ENCODE measurements at regions not wholly inside any gene's neighbourhood (a gene's known extent, or its start where the extent isn't known, plus 50 kb on each side); places are given as distances from the start of the nearest gene placed in this dataset.

- ChIA-PET CTCF (interaction anchor here (0.6 kb wide), 1 partner anchor 978 kb away, joined by 3 read pairs; no protein-coding TSS in a partner anchor), POLR2A (no interaction called here)
- BruUV-seq (replicated peaks), result no TSS peak
- H3K27me3 ChIP-seq (ENCODE audit: control insufficient read depth, insufficient read depth, low read length), result no peaks in the 10 kb centered on the region
- H3K4me1 ChIP-seq (ENCODE audit: control insufficient read depth, insufficient read depth, low read length), result no peaks in the 10 kb centered on the region
- in situ Hi-C loops (cut with HindIII; ENCODE audit: low pct_unique_long_range_greater_than_20kb, low sequenced_read_pairs), result no loop called here
- H3K27ac ChIP-seq (ENCODE audit: low read length), result no peak overlapping the region
- ATAC-seq (no peak), DNase-seq (ENCODE audit: low read depth, low spot score) (no peak)
- no peaks in the 10 kb centered on the region for H3K9me3 ChIP-seq (ENCODE audit: control insufficient read depth, insufficient read depth, low read depth, low read length)
- H3K4me3 ChIP-seq (ENCODE audit: low read depth in 2 of 2, low read length in 2 of 2), result no peak overlapping the region
- no peak for TF ChIP-seq POLR2AphosphoS5 (IDR thresholded peaks at IDR 0.05; ENCODE audit: low read depth, low read length)
- no peak for TF ChIP-seq TCF7L2 (IDR thresholded peaks at IDR 0.05; ENCODE audit: low read depth, low read length)
- no peak for TF ChIP-seq REST (IDR thresholded peaks at IDR 0.05; ENCODE audit: insufficient read depth in 1 of 2, low read depth in 2 of 2, low read length in 1 of 2)
- TF ChIP-seq SIN3A (IDR thresholded peaks at IDR 0.05; ENCODE audit: borderline replicate concordance, insufficient read depth, low read depth, low read length), result no peak
- no peak for TF ChIP-seq CTCF (IDR thresholded peaks at IDR 0.05)
- intact Hi-C loops (cut with micrococcal nuclease; ENCODE audit: unreplicated experiment), result no loop called here
- H3K36me3 ChIP-seq (ENCODE audit: control insufficient read depth, insufficient read depth, low read length), result no peaks in the 10 kb centered on the region
Observed at GRCh38 chr4:31908261-31908660, 1188.1 kb downstream of the PCDH7 start.

GRCh38 chr4:31917334-31917733 lies 1197.2 kb downstream of the PCDH7 start:
- no peaks in the 10 kb centered on the region for H3K27me3 ChIP-seq (ENCODE audit: control insufficient read depth, insufficient read depth, low read length)
- H3K9me3 ChIP-seq (ENCODE audit: control insufficient read depth, insufficient read depth, low read depth, low read length), result no peaks in the 10 kb centered on the region
- TF ChIP-seq CTCF (IDR thresholded peaks at IDR 0.05) (no peak), TCF7L2 (IDR thresholded peaks at IDR 0.05; ENCODE audit: low read depth, low read length) (no peak), REST (IDR thresholded peaks at IDR 0.05; ENCODE audit: insufficient read depth in 1 of 2, low read depth in 2 of 2, low read length in 1 of 2) (no peak), POLR2AphosphoS5 (IDR thresholded peaks at IDR 0.05; ENCODE audit: low read depth, low read length) (no peak), SIN3A (IDR thresholded peaks at IDR 0.05; ENCODE audit: borderline replicate concordance, insufficient read depth, low read depth, low read length) (no peak)
- H3K4me3 ChIP-seq (ENCODE audit: low read depth in 2 of 2, low read length in 2 of 2), result no peak overlapping the region
- no peak overlapping the region for H3K27ac ChIP-seq (ENCODE audit: low read length)
- ATAC-seq (no peak), DNase-seq (ENCODE audit: low read depth, low spot score) (no peak)
- in situ Hi-C loops (cut with HindIII; ENCODE audit: low pct_unique_long_range_greater_than_20kb, low sequenced_read_pairs), result no loop called here
- H3K4me1 ChIP-seq (ENCODE audit: control insufficient read depth, insufficient read depth, low read length), result no peaks in the 10 kb centered on the region
- intact Hi-C loops (cut with micrococcal nuclease; ENCODE audit: unreplicated experiment), result no loop called here
- no TSS peak for BruUV-seq (replicated peaks)
- no peaks in the 10 kb centered on the region for H3K36me3 ChIP-seq (ENCODE audit: control insufficient read depth, insufficient read depth, low read length)
- POLR2A ChIA-PET, result no interaction called here
- CTCF ChIA-PET, result no interaction called here

Data from Panc1 (cell line).